NCI-H2227 (cell line): ENCODE measurements at regions not wholly inside any gene's neighbourhood (a gene's known extent, or its start where the extent isn't known, plus 50 kb on each side); places are given as distances from the start of the nearest gene placed in this dataset.
"Not testable (repeated sequence)": the region's sequence is repeated elsewhere in the genome, so short reads cannot be mapped to it uniquely, and the experiment has no call there.

Source experiments
- DNase-seq: peaks from one replicate; lab custom pipeline; 2025; ENCODE audit not compliant: unreplicated experiment; lab: John Stamatoyannopoulos, UW

DNA sequence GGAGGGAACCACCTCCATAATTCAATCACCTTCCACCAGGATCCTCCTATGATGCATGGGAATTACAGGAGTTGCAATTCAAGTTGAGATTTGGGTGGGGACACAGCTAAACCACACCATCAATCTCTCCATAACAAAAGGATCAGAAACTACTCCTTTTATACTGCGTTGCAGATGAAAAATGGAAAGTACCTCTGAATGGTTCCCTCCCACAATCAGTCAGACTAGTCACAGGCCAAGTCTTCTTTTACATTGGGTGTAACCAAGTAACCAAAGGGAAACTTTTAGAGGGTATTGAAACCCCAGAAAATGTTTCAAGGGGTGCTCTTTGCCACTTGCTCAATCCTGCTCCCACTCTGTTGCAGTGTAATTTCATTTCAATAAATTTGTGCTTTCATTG lies 504.3 kb upstream of the CNTN3 start:
- no peak for DNase-seq

- no peak for DNase-seq
Measured at GRCh38 chr3:75126556-75126955, 512.1 kb upstream of the CNTN3 start.

GRCh38 chr3:75129101-75129500 lies 514.6 kb upstream of the CNTN3 start:
- DNase-seq = peak; percentile 7

- DNase-seq = no peak
Measured at GRCh38 chr3:75136100-75136897, 521.8 kb upstream of the CNTN3 start.

DNA sequence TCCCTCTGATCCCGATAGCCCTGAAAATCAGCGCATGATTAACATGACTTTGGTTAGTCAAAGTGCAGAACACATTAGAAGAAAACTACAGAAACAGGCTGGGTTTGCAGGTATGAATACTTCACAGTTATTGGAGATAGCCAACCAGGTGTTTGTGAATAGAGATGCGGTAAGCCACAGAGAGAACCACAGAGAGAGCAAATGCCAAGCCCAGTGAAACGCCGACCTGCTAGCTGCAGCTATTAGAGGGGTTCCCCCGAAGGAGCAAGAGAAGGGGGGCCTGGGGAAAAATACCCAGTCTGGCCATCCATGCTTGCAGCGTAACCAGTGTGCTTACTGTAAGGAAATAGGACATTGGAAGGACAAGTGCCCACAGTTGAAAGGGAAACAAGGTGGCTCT lies 523.9 kb upstream of the CNTN3 start:
- no peak for DNase-seq

- no peak for DNase-seq
Measured at GRCh38 chr3:75140904-75141615, 523.1 kb upstream of the FRG2C start.

- no peak for DNase-seq
Measured at GRCh38 chr3:75144406-75144805, 519.7 kb upstream of the FRG2C start.

DNA sequence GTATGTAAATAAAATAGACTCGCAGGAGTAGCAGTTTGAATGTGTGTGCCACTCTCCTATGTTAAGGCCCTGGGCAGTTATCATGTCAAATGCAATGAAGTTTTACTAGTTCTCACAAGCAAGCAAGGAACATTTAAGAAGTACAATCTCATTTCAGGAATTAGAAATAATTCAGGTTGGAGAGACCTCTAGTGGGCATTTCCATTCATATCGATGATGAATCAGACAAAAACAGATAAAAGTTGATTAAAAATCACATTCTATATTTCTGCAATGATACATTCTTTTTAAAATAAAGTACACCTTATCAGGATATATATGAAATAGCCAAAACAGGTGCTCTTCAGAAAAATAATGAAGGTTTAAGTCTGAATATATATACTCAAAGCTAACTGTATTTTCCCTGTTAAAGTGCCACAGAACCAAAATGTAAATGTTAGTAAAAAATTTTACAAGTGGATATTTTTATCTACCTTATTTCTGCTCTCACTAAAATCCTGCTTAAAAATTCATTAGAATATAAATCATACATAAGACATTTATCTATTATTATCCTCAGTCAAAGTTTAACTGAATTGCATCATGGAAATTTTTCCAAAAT lies 492.4 kb upstream of the FRG2C start:
- DNase-seq = peak; percentile 28

DNA sequence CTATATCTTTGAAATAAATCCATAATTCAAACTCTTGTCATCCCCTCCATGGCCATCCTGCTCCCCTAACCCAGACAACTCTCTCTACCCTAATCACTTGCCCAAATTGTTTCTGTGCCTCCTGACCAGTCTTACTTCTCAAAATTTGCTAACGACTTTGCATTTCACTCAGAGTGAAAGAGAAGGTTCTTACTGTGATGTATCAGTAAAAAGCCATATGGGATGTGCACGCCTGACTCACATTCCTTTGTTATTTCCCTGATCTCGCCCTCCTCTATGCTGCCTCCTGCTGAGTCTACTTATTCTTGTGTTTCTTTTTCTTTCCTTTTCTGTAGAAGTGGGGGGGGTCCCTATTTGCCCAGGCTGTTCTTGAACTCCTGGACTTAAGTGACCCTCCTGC lies 487.2 kb upstream of the FRG2C start:
- no peak for DNase-seq

GRCh38 chr3:75180235-75180944 lies 483.7 kb upstream of the FRG2C start:
- DNase-seq = no peak

GRCh38 chr3:75180945-75181298 lies 483.2 kb upstream of the FRG2C start:
- DNase-seq = no peak

GRCh38 chr3:75188962-75189361 lies 475.2 kb upstream of the FRG2C start:
- no peak for DNase-seq

- peak; percentile 4 for DNase-seq
Measured at GRCh38 chr3:75192146-75192616, 471.9 kb upstream of the FRG2C start.

- no peak for DNase-seq
Measured at GRCh38 chr3:75193797-75194196, 470.3 kb upstream of the FRG2C start.

DNA sequence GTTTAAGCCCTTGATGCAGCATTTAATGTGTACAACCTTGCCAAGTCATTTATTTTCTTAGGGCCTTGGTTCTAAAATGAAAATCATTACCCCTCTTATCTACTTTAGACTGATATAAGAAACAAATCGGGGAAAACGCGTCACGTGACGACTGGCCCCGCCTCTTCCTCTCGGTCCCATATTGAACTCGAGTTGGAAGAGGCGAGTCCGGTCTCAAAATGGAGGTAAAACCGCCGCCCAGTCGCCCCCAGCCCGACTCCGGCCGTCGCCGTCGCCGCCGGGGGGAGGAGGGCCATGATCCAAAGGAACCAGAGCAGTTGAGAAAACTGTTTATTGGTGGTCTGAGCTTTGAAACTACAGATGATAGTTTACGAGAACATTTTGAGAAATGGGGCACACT lies 449.8 kb upstream of the FRG2C start:
- not testable (repeated sequence) for DNase-seq

DNA sequence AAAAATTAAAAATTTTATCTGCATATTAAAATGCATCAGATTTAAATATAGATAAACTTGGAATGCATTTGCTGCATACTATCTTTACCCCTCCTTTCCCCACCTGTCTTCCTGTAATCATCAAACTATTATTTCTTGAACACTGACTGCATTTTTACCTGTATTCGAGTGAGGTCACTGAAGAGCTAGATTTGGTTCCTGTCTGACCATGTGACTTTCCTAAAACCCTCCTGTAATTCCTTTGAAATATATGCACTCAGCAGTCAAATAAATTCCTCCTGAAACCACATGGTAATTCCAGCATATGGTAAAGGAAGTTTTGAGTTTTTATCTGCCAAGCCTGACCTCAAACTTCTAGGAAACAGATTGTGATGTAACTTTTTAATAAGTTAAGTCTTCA lies 445.6 kb upstream of the FRG2C start:
- DNase-seq = no peak

GRCh38 chr3:75220932-75221331 lies 443.2 kb upstream of the FRG2C start:
- DNase-seq = no peak

DNA sequence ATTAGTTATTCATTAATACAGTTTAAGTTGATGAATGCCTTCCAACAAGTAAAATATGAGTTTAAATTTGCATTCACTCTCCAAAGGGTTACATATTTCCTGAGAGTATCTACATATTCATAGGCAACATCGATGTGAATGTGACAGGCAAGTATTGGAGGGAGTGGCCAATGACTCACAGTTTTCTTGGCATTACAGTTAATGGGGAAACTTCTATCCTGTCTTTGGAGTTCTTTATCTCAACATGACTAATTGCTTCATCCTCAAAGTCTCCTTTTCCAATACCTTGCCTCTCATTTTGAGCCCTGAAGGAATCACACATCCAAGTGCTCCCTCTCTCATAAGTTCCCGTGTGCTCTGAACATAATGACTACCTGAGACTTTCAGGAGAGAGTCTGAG lies 439.7 kb upstream of the FRG2C start:
- no peak for DNase-seq

GRCh38 chr3:75232216-75232615 lies 431.9 kb upstream of the FRG2C start:
- DNase-seq = no peak

DNA sequence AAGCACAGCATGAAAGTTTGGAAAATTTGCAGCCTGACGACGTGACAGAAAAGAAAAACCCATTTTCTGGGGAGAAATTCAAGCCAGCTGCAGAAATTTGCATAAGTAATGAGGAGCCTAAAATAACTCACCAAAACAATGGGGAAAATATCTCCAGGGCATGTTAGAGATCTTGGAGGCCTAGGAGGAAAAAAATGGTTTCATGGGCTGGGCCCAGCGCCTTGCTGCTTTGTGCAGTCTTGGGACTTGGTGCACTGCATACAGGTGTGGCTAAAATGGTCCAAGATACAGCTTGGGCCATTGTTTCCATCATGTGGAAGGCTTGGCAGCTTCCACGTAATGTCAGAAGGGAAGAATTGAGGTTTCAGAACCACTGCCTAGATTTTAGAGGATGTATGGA lies 428.5 kb upstream of the FRG2C start:
- DNase-seq = no peak

GRCh38 chr3:75237053-75237452 lies 427.1 kb upstream of the FRG2C start:
- no peak for DNase-seq

GRCh38 chr3:75237477-75237876 lies 426.7 kb upstream of the FRG2C start:
- DNase-seq = no peak
